ENCODE measurements at regions not wholly inside any gene's neighbourhood (a gene's known extent, or its start where the extent isn't known, plus 50 kb on each side); places are given as distances from the start of the nearest gene placed in this dataset.
A peak's percentile ranks its signal among the peaks of the same experiment; 100 is the strongest.

DNA sequence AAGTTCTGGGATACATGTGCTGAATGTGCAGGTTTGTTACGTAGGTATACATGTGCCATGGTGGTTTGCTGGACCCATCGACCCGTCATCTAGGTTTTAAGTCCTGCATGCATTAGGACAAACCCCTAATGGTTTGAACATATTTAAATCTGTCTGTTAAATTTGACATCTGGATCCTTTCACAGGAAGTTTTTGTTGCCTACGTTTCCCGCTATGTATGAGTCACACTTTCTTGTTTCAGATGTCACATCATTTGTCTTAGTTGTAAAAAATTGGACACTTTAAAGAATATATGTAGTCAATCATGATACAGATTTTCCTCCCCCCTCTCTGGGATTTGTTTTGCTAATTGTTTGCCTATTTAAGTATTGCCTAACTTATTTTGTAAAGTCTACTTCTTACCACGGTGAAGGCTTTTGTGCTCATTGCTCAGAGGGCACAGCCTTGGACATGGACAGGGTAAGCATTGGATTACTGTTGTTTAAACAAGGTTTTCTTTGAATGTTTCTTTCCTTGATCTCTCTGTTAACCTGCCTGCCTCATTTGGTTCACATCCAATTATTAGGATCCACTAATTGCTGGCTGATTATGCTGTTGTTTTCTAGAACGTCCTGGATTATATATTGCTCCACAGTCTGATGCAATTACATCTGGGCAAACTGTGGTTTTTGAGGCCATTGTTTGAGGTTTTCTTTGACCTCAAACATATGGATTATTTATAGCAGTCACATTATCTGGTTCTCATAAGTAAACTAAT is 1441.4 kb downstream of the AACS start:
- DNase-seq (no peak), ATAC-seq (peak in 1 of 4 donors; percentile 44)
- TF ChIP-seq CTCF (IDR thresholded peaks at IDR 0.05) (no peak), POLR2A (IDR thresholded peaks at IDR 0.05) (no peak)
- Histone ChIP-seq H3K4me1 (no peaks in the 10 kb centered on the region), H3K27me3 (no peaks in the 10 kb centered on the region), H3K36me3 (no peaks in the 10 kb centered on the region), H3K27ac (no peak overlapping the region), H3K9me3 (no peaks in the 10 kb centered on the region), H3K4me3 (no peak overlapping the region)
- intact Hi-C loops (cut with DNase I): no loop called here
- WGBS (ENCODE audit: insufficient coverage, low coverage, low lambda C conversion rate, missing lambda C conversion rate): 50% methylated on average over 7 of the region's 7 CpGs

DNA sequence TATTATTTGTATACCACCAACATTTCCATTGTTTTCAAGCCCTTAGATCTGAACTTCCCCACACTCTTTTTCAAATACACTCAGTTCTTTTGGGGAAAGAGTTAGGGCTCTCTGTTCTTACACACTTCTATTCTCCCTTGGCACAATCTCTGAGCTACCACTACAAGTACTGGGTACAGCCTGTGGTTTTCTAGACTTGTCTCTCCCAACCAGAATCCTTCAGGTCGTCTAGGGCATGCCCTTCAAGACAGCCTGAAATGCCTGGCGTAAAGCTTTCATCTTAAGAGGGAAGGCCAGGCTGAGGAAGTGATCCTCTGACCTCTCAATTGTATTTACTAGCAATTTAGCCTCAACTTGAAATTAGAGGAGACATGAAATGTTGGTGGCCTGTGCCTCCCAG is 1442.0 kb downstream of the AACS start:
- TF ChIP-seq CTCF (IDR thresholded peaks at IDR 0.05) (no peak), POLR2A (IDR thresholded peaks at IDR 0.05) (no peak)
- intact Hi-C loops (cut with DNase I): no loop called here
- no peaks in the 10 kb centered on the region for H3K9me3 ChIP-seq
- H3K4me1 ChIP-seq: no peaks in the 10 kb centered on the region
- no peaks in the 10 kb centered on the region for H3K27me3 ChIP-seq
- no peak for ATAC-seq
- 43% methylated on average over 2 of the region's 2 CpGs for WGBS (ENCODE audit: insufficient coverage, low coverage, low lambda C conversion rate, missing lambda C conversion rate)
- no peaks in the 10 kb centered on the region for H3K36me3 ChIP-seq
- no peak overlapping the region for H3K27ac ChIP-seq
- DNase-seq: no peak
- no peak overlapping the region for H3K4me3 ChIP-seq

DNA sequence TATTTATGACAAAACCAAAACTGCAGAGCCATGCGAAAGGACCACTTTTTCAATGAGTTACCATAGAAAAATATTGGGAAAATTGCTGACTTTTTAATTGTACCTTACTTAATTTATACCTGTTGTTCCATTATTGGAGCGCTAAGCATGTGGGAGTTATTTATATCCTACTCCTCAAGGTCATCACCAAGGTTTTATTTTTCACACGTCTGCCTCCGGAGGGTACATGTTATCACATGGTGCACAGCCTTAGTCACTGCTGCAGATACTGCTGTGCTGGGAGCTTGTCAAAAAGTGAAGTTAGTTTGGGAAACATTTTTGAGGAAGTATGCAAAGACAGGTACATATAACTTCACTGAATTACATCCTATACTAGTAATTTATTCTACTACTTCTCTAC is 1444.3 kb downstream of the AACS start:
- no peak for ATAC-seq
- WGBS (ENCODE audit: insufficient coverage, low coverage, low lambda C conversion rate, missing lambda C conversion rate): 42% methylated on average over 4 of the region's 4 CpGs

DNA sequence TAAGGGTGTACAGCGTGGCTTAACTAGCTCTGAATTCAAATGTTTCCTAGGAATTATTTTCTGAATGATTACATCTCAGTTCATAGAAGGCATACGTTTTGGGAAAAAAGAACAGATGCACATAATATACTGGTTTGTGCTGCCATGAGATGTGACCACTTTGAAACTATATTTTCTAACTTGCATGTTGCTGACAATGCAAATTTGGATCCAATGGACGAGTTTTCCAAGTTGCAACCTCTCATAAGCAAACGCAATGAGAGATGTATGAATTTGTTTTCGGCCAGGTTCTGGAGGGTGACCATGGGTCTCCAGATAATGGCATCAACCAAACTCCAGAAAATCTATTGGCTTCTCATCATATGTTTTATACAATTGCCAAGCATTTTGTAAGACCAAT is 1445.4 kb downstream of the AACS start:
- TF ChIP-seq POLR2A (IDR thresholded peaks at IDR 0.05) (no peak), CTCF (IDR thresholded peaks at IDR 0.05) (no peak)
- intact Hi-C loops (cut with DNase I): no loop called here
- Histone ChIP-seq H3K4me3 (no peak overlapping the region), H3K9me3 (no peaks in the 10 kb centered on the region), H3K27ac (no peak overlapping the region), H3K4me1 (no peaks in the 10 kb centered on the region), H3K27me3 (no peaks in the 10 kb centered on the region), H3K36me3 (no peaks in the 10 kb centered on the region)
- 57% methylated on average over 5 of the region's 5 CpGs for WGBS (ENCODE audit: insufficient coverage, low coverage, low lambda C conversion rate, missing lambda C conversion rate)
- no peak for ATAC-seq
- no peak for DNase-seq

More for the DNA sequence above, 1444.3 kb downstream of the AACS start:
- no peak overlapping the region for H3K27ac ChIP-seq
- intact Hi-C loops (cut with DNase I): no loop called here
- no peaks in the 10 kb centered on the region for H3K4me1 ChIP-seq
- no peak overlapping the region for H3K4me3 ChIP-seq
- H3K9me3 ChIP-seq: no peaks in the 10 kb centered on the region
- no peaks in the 10 kb centered on the region for H3K36me3 ChIP-seq
- DNase-seq: no peak
- no peaks in the 10 kb centered on the region for H3K27me3 ChIP-seq
- no peak for TF ChIP-seq CTCF (IDR thresholded peaks at IDR 0.05)
- TF ChIP-seq POLR2A (IDR thresholded peaks at IDR 0.05): no peak
